ENCODE measurements at regions not wholly inside any gene's neighbourhood (a gene's known extent, or its start where the extent isn't known, plus 50 kb on each side); places are given as distances from the start of the nearest gene placed in this dataset.
"Not testable (repeated sequence)": the region's sequence is repeated elsewhere in the genome, so short reads cannot be mapped to it uniquely, and the experiment has no call there.

DNA sequence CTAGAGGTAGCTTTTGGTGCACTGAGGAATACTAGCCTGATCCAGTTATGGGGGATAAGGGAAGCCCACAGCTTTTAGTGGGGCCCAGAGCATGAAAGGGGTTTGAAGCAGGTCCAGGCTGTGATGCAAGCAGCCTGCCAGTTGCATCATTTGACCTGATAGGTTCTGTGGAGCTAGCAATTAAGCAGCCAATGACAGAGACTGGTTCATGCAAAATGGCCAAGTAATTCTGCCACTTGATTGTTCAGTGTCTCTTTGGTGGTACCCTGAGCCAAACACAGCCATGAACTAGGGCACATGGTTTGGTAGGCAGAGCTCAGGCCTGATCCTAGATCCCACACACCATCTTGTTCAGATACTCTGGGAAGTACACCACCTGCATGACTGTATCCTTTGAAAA, 91.0 kb upstream of the PRR23C start:
- DNase-seq (ENCODE audit: low read depth) = no peak

DNA sequence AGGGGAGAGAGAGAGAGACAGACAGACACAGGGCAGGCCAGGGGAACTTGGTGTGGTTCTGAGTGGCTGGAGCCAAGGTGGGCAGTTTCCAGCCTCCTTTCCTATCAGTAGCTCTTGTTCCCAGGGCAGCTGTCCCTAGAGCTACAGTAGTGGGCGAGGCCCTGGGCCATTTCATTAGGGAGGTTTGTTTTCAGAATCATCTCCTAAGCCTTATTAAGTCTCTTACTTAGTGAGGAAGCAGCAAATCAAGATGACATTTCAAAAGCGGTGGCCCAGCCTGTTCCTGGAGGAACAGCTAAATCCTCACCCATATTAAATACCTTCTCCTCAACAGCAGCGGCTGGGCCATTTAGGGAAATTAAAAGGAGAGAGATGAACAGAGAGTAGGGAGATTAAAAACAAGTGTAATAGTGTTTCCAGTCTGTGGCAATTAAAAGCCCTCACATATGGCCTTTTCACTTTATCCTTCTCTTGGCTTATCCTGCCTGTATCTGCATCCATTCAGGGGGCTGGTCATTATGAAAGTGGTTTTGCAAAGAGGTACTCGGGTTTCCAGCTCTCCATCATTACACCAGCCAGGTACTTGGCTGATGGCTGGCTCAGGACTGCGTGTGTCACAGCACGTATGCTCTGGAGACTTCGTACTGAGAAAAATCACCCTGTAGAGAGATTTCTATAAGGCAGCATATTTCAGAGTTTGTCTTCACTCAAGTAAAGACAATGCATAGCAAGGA, 91.9 kb upstream of the PRR23C start:
- DNase-seq (ENCODE audit: low read depth) = no peak

DNA sequence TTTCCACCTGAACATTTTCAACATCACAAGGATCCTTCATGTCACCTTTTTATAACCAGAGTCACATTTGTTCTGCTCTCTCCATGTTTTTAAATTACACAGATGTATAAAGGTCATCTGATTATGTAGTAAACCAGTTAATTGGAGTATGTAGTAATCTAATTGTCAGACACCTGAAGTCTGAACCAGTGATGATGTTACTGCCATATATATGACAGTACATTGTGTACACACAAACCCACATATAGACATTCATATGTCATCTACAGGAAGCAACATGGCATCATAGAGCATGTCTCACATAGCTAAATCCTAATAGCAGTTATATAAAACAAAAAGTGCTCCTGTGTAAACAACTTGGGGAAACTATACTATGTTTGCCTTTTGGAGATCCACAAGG, 95.9 kb upstream of the PRR23C start:
- no peak for DNase-seq (ENCODE audit: low read depth)

DNA sequence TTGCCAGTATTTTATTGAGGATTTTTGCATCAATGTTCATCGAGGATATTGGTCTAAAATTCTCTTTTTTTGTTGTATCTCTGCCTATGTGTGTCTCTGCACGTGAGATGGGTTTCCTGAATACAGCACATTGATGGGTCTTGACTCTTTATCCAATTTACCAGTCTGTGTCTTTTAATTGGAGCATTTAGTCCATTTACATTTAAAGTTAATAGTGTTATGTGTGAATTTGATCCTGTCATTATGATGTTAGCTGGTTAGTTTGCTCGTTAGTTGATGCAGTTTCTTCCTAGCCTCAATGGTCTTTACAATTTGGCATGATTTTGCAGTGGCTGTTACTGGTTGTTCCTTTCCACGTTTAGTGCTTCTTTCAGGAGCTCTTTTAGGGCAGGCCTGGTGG, 101.3 kb upstream of the PRR23C start:
- DNase-seq (ENCODE audit: low read depth) = not testable (repeated sequence)

DNA sequence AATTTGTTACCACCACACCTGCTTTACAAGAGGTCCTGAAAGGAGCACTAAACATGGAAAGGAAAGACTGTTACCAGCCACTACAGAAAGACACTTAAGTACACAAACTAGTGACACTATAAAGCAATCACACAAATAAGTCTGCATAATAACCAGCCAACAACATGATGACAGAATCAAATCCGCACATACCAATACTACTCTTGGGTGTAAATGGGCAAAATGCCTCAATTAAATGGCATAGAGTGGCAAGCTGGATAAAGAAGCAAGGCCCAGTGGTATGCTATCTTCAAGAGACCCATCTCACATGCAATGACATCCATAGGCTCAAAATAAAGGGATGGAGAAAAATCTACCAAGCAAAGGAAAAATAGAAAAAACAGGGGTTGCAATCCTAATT, 106.8 kb upstream of the PRR23C start:
- no peak for DNase-seq (ENCODE audit: low read depth)

DNA sequence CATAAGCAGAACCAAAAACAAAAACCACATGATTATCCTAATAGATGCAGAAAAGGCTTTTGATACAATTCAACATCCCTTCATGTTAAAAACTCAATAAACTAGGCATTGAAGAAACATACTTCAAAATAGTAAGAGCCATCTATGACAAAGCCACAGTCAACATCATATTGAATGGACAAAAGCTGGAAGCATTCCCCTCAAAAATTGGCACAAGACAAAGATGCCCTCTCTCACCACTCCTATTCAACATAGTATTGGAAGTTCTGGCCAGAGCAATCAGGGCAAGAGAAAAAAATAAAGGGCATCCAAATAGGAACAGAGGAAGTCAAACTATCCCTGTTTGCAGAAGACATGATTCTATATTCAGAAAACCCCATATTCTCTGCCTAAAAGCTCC, 108.7 kb upstream of the PRR23C start:
- not testable (repeated sequence) for DNase-seq (ENCODE audit: low read depth)

DNA sequence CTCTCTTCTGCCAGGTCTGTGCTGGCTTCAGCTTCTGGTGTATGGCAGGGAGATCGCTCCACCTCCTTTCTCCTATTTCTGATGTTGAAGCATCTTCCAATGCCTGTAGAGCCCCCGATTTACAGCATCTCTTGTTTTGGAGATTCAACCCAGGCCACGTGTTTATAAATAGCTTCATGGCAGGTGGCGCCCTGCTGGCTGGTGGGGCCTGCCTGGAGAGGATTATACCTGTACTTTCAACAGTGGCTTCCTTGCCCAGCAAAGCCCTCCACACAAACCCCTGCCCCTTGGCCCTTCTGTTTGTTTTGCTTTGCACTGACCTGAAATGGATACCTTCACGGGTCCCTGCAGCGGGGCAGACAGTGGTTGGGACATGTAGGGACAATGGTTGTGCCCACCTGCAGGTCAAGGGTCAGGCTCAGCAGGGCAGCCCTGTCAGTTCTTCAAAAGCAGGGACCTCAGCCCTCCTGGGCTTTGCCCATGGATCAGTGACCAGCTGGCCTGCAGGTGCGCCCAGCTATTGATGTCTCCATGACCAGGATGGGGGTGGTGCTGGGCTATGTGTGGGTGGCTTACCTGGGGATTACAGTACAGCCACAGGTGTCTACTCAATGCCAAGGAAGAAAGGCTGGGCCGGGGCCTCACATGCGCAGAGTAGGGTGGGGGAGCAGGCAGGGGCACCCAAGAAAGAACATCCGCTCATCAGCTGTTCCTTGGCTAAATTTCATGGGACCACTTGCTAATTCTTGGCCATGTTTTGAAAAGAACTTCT, 112.7 kb upstream of the PRR23C start:
- no peak for DNase-seq (ENCODE audit: low read depth)

DNA sequence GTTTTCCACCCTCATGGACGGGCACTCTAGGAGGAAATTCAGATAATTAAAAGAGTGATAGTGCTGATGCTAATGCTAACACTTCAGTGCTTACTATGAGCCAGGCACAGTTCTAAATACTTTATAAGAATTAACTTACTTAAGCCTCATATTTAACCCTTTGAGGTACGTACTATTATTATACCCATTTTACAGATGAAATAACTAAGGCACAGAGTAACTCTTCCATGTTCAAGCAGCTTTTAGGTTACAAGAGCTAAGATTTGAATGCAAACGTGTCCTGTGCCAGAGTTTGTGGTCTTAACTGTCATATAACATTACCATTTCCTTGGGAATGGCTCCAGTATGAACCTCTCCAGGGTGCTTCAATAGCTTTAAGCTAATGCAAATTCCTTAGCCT, 114.7 kb upstream of the PRR23C start:
- no peak for DNase-seq (ENCODE audit: low read depth)

DNA sequence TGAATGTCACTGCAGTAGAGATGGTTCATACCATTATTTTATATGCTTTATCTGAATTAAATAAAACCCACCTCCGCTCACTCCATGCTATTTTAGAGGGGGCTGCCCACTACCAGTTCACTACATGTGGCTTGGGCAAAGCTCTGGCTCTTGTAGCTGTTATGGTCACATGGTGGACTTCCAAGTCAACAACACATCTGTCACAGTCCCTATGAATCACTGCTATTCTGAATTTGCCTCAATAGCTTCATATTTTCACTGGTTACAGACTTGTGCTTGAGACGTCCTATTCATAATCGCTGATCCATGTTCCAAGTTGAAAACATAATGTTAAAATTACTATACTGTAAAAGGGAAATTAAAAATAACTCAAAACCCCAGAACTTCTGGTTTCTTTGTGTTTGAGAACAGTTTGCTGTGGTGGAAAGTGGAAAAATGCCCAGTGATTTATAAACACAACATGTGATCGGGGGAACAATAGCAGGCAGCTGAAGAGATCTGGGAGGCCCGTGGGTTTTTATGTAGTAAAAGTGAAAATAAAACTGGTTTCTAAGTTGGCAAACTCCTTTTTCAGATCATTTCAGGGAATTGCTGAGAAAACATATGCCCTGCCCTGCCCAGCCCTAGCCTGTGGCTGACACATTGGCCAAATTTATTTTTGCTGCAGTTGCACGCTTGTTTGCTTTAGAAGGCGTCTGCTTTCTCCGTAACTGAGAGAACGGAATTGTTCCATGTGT, 128.8 kb upstream of the PRR23C start:
- no peak for DNase-seq (ENCODE audit: low read depth)

DNA sequence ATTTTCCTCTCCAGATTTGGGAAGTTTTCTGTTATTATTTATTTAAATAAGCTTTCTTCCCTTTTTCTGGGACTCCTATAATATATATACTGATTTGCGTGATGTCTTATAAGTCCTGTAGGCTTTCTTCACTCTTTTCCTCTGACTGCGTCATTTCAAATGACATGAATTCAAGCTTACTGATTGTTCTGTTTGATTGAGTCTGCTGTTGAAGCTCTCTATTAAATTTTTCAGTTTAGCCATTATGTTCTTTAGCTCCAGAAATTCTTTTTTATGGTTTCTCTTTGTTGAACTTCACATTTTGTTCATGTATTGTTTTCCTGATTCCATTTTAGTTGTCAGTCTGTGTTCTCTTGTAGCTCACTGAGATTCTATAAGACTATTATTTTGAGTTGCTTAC, 135.8 kb upstream of the PRR23C start:
- DNase-seq (ENCODE audit: low read depth) = no peak

DNA sequence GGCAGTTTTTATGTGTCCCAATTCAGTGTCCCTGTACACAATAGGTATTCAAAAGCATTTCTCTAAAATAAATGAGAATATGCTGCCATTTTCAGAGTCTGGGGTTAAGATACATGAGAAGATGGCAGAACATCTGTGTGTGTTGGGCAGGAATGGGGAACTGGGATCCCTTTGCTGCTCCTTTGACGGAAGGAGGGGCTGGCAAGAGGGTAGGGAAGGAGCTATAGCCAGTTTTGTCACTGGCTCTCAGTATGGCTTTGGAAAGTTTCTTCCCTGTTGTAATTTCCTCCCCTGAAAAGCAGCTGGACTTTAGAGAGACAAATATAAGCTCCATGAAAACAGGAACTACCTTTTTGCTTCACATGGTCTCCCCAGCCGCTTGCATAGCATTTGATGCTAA, 137.5 kb upstream of the PRR23C start:
- DNase-seq (ENCODE audit: low read depth) = no peak

DNA sequence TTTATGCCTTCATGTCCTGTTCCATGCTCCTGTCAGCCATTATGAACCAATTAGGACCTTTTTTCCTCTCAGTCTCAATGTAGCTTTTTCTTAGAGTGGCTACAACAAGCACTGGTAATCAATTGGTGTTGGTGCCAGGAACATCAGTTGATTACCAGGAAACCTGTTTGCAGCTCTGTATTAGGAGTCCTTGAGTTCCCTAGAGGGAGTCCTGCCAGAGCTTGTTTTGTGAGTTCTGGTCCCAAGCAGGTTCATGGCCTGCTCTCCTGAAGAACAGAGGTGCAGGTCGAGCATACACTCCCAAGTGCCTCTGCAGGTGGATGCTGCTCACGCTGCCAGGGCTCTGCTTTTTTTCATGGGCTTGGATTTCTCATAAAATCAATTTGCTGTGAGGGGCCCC, 137.9 kb upstream of the PRR23C start:
- no peak for DNase-seq (ENCODE audit: low read depth)

DNA sequence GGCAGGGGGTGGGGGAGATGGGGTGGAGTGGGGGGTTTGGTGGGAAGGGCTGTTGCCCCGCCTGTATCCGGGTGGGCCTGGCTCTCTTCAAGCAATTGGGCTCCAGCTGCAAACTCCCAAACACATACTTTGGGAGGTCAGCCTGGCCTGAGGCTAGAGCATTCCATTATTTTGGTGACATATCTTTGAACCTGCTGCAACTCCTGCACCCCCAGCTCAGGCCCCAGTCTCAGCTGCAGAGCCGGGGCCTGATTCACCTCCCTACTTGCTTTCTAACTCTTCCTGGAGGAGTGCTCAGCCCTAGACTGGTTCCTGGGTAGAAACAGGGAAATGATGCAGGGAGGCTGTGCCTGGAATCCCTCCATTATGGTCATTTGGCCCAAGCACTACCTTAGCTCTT, 140.8 kb upstream of the PRR23C start:
- DNase-seq (ENCODE audit: low read depth) = no peak

DNA sequence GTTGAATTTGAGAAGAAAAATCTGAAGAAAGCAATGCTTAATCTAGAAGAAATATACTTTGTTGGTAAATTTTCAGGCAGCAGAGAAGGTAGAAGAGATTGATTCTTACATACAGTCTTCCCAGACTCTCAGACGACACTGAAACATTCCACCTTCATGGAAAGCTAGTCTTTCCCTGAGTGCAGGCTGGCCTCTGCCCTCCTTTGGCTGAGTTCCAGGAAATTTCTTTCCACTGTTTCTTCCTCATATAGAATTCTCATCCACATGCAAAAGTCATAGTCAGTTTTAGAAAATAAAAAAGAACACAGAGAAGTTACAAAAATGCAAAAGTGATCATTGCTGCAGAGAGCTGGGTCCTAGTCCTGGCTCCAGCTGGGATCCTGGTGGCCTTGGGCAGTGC, 142.5 kb upstream of the PRR23C start:
- no peak for DNase-seq (ENCODE audit: low read depth)

DNA sequence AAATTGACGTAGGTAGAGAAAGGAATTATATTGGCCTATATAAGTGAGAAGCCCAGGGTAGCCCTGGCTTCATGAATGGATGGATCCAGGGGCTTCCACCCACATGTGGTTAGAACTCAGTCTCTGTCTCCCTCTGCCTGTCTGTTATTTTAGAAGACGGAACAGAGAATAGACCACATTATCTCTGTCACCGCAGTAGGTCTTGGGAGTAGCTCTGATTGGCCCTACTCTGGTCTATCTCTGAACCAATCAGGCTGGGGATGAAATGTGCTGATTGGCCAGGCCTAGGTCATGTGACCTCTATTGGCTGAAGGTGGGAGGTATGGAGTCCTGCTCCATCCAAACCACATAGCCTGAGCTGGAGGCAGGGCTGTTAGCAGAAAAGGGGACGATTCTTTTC, 143.0 kb upstream of the PRR23C start:
- no peak for DNase-seq (ENCODE audit: low read depth)

DNA sequence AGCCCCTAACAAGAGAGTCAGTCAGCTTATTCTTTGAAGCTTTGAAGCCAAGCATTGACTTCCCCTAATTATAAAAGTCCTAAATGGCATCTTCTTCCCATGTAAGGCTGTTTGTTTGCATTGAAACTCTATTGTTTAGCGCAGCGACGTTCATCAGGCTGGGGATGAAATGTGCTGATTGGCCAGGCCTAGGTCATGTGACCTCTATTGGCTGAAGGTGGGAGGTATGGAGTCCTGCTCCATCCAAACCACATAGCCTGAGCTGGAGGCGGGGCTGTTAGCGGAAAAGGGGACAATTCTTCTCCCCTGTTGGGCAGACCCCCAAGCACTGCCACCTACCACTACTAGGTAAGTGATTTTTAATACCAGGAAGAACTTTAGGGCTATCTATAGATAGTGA, 145.3 kb upstream of the PRR23C start:
- DNase-seq (ENCODE audit: low read depth) = no peak

DNA sequence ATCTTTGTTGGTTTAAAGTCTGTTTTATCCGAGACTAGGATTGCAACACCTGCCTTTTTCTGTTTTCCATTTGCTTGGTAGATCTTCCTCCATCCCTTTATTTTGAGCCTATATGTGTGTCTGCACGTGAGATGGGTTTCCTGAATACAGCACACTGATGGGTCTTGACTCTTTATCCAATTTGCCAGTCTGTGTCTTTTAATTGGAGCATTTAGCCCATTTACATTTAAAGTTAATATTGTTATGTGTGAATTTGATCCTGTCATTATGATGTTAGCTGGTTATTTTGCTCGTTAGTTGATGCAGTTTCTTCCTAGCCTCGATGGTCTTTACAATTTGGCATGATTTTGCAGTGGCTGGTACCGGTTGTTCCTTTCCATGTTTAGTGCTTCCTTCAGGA, 149.4 kb upstream of the MRPS22 start:
- not testable (repeated sequence) for DNase-seq (ENCODE audit: low read depth)

DNA sequence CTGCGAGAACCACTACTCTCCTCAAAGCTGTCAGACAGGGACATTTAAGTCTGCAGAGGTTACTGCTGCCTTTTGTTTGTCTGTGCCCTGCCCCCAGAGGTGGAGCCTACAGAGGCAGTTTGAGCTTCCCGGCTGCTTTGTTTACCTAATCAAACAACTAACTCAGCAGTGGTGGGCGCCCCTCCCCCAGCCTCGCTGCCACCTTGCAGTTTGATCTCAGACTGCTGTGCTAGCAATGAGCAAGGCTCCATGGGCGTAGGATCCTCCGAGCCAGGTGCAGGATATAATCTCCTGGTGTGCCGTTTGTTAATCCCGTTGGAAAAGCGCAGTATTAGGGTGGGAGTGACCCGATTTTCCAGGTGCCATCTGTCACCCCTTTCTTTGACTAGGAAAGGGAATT, 147.7 kb upstream of the MRPS22 start:
- DNase-seq (ENCODE audit: low read depth) = not testable (repeated sequence)

DNA sequence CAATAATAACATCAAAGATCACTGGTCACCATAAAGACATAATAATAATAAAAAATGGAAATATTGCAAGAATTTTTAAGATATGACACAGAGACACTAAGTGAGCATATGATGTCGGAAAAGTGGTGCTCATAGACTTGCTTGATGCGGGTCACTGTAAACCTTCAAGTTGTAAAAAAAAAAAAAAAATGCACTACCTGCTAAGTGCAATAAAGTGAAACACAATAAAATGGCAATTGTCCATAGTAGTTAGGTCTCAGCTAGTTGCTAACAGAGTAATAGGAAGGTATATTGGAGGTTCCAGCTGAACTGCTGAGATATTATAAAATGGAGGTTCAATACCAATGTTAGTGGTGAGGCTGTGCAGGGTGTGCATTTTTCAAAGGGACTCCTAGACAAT, 146.6 kb upstream of the MRPS22 start:
- DNase-seq (ENCODE audit: low read depth) = no peak

DNA sequence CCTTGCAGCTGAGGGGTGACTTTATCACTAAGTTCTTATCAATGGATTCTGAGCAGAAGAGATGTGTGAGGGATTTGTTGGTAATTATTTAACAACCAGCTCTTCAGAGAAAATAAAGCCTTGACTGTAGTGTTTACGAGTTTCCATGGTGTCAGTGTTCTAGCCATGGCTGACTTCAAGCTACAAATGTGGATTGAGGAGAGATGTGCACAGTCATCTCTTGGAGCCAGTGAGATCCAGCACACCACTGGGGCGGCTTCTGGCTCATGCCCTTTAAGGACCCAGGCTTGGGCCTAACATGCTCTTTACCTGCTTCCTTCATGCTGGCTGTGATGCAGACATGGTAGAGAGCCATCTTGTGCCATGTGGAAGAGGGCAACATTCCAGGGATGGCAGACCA, 145.6 kb upstream of the MRPS22 start:
- no peak for DNase-seq (ENCODE audit: low read depth)

DNA sequence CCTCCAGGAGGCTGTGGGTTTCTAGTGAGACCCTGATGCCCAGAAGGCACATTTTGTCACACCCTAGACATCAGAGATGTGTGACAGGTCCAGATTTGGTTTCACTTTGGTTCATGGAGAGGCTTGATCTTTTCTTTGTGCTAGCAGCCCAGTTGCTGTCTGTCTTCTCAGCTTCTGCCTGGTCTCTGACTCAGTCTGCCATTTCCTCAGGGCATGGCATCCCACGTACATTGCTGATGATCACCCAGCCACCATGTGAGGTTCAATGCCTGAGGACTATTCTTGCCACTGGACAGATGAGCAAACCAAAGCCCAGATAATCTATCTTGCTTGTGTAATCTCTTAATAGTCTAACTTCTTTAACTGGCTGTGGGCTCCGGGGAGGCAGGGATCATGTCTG, 144.9 kb upstream of the MRPS22 start:
- no peak for DNase-seq (ENCODE audit: low read depth)

DNA sequence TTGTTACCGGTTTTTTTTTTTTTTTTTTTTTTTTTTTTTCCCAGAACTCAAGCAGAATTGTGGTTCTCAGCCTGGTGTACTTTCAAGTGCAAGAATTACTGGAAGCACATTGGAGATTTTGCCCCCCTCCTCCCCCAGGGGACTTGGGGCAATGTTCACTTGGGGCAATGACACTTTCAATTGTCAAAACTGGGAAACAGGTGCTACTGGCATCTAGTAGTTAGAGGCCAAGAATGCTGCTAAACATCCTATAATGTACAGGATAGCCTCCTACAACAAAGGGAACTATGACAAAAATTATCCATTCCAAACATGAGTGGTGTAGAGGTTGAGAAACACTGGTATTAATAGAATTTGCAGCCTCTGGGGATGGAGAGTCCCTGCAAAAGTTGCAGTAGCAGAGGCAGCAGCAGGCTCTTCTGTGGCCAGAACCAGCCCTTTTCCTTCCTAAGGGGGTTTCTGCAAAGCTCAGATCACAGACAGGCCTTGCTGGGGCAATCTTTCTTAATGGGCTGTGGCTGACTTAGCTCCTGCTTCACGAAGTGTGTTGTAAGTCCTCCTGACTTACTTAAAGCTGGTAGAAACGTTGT, 144.3 kb upstream of the MRPS22 start:
- no peak for DNase-seq (ENCODE audit: low read depth)

All from activated T-cell treated with anti-CD3 and anti-CD28 coated beads for 1 hour (primary cell).